Rectal smooth muscle tissue (tissue), 1 donor: ENCODE measurements at regions not wholly inside any gene's neighbourhood (a gene's known extent, or its start where the extent isn't known, plus 50 kb on each side); places are given as distances from the start of the nearest gene placed in this dataset.

ENCODE experiments used
- H3K27ac ChIP-seq: one replicate; pipeline ENCODE4 v1.7.0; 2013; ENCODE audit warnings: low read depth, low read length, inconsistent platforms
- H3K27me3 ChIP-seq: one replicate; pipeline ENCODE4 v1.7.0; 2013; ENCODE audit warnings: low read length; ENCODE audit not compliant: control insufficient read depth, insufficient read depth
- H3K36me3 ChIP-seq: one replicate; pipeline ENCODE4 v1.7.0; 2013; ENCODE audit warnings: low read length; ENCODE audit not compliant: control insufficient read depth, insufficient read depth
- H3K4me1 ChIP-seq: one replicate; pipeline ENCODE4 v1.7.0; 2013; ENCODE audit warnings: low read length; ENCODE audit not compliant: control insufficient read depth, insufficient read depth
- H3K4me3 ChIP-seq: one replicate; pipeline ENCODE4 v1.7.0; 2013; ENCODE audit warnings: low read length
- H3K9ac ChIP-seq: one replicate; pipeline ENCODE4 v1.7.0; 2013; ENCODE audit warnings: low read length

DNA sequence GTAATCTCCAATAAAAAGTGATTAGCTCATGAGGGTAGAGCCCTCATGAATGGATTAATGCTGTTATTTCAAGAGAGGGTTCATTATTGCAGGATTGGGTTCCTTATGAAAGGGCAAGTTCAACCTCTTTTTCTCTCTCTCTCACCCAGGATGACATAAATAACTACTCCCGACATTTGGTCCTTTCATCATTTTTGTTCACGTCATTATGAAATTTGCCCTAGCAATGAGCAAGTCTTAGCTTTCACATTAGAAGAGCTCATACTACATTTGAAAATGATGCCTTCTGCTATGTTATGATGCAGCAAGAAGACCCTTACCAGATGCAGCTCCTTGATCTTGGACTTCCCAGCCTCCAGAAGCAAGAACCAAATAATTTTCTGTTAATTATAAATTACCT, 152.5 kb downstream of the ICOS start:
- peaks cover 3% of the 10 kb centered on the region for H3K4me1 ChIP-seq
- no peaks in the 10 kb centered on the region for H3K36me3 ChIP-seq
- no peak overlapping the region for H3K4me3 ChIP-seq
- no peak overlapping the region for H3K27ac ChIP-seq
- H3K27me3 ChIP-seq, result no peaks in the 10 kb centered on the region
- H3K9ac ChIP-seq, result no peak overlapping the region

DNA sequence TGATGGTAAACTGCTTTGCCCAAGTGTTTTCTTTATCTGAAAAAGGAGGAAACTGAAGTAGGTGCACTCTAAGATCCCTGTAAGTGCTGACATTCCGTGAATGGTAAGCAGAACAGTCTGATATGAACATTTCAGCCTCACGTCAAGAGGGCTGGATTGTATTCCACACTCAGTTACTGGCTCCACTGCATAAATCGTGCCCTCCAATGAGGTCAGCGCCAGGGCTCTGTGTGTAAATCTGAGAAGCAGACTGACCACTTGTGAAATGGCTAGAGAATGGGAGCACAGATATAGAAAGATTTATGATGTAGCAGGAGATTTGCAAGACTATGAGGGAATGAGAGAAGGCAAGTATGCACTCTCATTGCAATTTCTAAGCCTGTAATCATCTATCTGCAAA, 153.0 kb downstream of the ICOS start:
- no peak overlapping the region for H3K27ac ChIP-seq
- H3K4me3 ChIP-seq, result no peak overlapping the region
- no peak overlapping the region for H3K9ac ChIP-seq
- no peaks in the 10 kb centered on the region for H3K27me3 ChIP-seq
- H3K4me1 ChIP-seq, result peaks cover 3% of the 10 kb centered on the region
- no peaks in the 10 kb centered on the region for H3K36me3 ChIP-seq

DNA sequence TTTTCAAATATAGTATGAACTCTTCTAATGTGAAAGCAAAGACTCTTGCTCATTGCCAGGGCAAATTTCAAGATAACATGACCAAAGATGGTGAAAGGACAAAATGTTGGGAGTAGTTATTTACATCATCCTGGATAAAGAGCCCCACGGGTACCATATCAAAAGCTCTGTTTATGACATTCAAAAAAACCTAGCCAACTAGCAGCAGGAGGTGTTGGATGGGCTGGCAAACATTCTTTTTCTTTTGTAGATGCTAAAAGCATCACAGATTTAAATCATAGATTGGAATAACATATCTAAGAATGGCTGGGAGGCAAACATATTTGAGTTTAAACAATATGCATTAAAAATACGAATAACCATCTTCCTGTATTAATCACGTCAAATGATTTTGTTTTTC, 153.5 kb downstream of the ICOS start:
- H3K27ac ChIP-seq, result no peak overlapping the region
- no peaks in the 10 kb centered on the region for H3K27me3 ChIP-seq
- H3K4me3 ChIP-seq, result no peak overlapping the region
- no peaks in the 10 kb centered on the region for H3K36me3 ChIP-seq
- no peak overlapping the region for H3K9ac ChIP-seq
- peaks cover 3% of the 10 kb centered on the region for H3K4me1 ChIP-seq

- Histone ChIP-seq H3K27me3 (no peaks in the 10 kb centered on the region), H3K36me3 (no peaks in the 10 kb centered on the region), H3K27ac (no peak overlapping the region), H3K4me1 (peaks cover 13% of the 10 kb centered on the region), H3K9ac (no peak overlapping the region), H3K4me3 (no peak overlapping the region)
Observed at GRCh38 chr2:204104811-204105210, 168.2 kb downstream of the ICOS start.

- peaks cover 32% of the 10 kb centered on the region for H3K4me1 ChIP-seq
- no peak overlapping the region for H3K9ac ChIP-seq
- H3K36me3 ChIP-seq, result no peaks in the 10 kb centered on the region
- peak overlapping the region; percentile 68 for H3K27ac ChIP-seq
- H3K27me3 ChIP-seq, result no peaks in the 10 kb centered on the region
- H3K4me3 ChIP-seq, result peak overlapping the region; percentile 15
Observed at GRCh38 chr2:204108330-204108751, 171.8 kb downstream of the ICOS start.

GRCh38 chr2:204108781-204109295, 172.3 kb downstream of the ICOS start:
- no peak overlapping the region for H3K9ac ChIP-seq
- H3K27ac ChIP-seq, result peak overlapping the region; percentile 68
- H3K27me3 ChIP-seq, result no peaks in the 10 kb centered on the region
- peak overlapping the region; percentile 15 for H3K4me3 ChIP-seq
- H3K4me1 ChIP-seq, result peaks cover 32% of the 10 kb centered on the region
- H3K36me3 ChIP-seq, result no peaks in the 10 kb centered on the region

DNA sequence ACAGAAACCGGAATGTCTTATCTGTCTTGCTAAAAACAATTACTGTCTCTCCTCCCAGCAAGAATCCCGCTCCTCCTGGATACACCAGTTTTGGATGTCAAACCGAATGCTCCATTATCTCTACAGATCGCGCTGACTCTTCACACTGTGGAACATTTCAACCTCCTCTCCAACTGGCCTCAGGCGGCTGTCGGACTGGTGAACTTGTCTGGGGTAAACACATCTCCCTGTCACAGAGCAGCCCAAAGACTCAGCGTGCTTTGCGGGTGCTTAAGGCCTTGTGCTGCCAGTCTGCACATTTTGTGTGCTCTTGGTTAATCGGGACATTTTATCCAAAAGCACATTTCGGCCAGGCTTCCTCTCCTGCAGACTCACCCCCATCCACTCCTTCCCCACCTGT, 173.1 kb downstream of the ICOS start:
- no peak overlapping the region for H3K9ac ChIP-seq
- no peaks in the 10 kb centered on the region for H3K27me3 ChIP-seq
- H3K4me1 ChIP-seq, result peaks cover 32% of the 10 kb centered on the region
- no peaks in the 10 kb centered on the region for H3K36me3 ChIP-seq
- H3K4me3 ChIP-seq, result peak overlapping the region; percentile 0
- H3K27ac ChIP-seq, result peak overlapping the region; percentile 15

DNA sequence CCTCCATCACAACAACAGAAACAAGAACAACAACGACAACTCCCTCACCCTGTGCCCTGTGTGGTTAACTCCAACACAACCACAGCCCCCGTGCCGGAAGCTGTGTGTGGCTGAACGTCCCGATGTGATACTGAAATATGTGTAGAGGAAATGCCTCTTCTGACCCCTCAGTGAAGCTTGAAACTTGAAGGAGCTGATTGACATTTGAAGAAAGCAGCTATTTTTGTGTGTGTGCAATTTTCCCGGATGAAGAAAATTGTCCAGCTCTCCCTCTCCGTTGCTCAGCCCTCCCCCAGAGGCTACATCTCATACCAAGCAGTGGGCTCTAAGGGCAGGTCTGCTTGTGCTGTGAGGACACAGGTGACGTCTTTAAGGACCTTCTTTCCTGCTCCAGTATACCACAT, 173.8 kb downstream of the ICOS start:
- Histone ChIP-seq H3K27me3 (no peaks in the 10 kb centered on the region), H3K27ac (no peak overlapping the region), H3K9ac (no peak overlapping the region)

DNA sequence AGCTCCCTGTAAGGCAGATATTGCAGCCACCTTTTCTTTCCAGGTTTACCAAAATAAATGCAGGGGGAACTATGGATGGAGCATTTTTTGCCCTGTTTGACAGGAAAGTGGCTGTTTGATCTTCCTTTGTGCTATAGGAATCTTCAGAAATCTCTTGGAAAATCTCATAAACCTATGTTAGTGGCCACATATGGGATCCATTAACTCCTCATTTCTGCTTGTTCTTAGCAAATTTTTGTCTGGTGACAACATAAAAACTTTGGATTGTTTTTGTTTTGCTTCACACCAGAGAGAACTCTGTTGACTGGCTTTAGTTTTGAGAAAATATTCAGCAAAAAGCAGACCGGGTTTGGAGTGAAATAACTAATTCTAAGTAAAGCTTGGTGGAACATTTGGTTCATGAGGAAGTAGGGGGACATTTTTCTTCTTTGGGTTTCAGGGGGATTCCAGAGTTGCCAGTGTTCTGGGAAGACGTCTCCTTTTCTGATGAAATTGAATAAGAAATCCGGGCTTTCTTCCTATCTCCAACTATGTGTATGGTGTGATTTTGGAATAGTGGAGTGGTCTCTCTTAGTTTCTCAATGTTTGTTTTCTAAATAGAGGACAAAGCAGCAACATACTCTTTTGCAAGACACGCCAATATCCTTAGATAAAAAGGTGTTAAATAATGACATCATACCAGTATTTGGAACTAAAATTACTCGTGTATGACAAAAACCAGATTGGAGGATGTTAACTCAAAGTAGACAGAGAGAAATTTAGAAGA, 174.4 kb downstream of the ICOS start:
- H3K36me3 ChIP-seq, result no peaks in the 10 kb centered on the region
- H3K27ac ChIP-seq, result no peak overlapping the region
- H3K4me1 ChIP-seq, result peaks cover 40% of the 10 kb centered on the region
- no peak overlapping the region for H3K9ac ChIP-seq
- H3K4me3 ChIP-seq, result no peak overlapping the region
- no peaks in the 10 kb centered on the region for H3K27me3 ChIP-seq

More for the DNA sequence above, 173.8 kb downstream of the ICOS start:
- Histone ChIP-seq H3K4me3 (no peak overlapping the region), H3K36me3 (no peaks in the 10 kb centered on the region), H3K4me1 (peaks cover 38% of the 10 kb centered on the region)

DNA sequence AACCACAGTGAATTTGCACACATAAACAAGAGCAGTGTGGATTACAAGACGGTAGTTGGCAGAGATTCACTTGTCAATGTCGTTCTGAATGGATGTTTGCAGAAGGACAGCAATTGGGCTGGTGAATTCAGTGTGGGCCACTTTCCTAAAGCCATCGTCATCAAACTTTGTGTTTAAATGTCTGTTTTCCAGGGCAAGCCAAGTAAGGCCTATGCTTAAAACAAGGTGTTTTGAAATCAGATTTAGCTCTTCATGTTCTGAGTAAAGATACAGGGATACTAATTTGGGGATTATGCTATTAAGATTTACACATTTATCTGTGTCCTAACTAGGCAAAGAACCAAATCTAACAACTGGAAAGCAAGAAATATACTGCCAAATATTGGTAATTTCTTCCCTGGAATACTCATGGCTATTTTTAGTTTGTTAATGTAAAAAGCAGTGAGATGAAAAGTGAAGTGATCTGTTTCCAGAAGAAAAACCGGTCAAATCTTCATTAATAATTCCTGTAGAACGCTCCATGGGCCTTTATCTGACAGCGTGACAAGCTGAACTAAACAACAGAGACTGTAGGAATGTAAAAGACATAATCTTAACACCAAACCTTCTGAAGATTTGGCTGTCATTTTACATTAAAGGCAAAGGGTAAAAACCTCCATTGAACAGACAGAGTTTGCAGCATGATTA, 175.7 kb downstream of the ICOS start:
- H3K27ac ChIP-seq, result peak overlapping the region; percentile 11
- peaks cover 51% of the 10 kb centered on the region for H3K4me1 ChIP-seq
- no peak overlapping the region for H3K9ac ChIP-seq
- H3K4me3 ChIP-seq, result no peak overlapping the region
- no peaks in the 10 kb centered on the region for H3K27me3 ChIP-seq
- no peaks in the 10 kb centered on the region for H3K36me3 ChIP-seq

- Histone ChIP-seq H3K4me1 (peaks cover 48% of the 10 kb centered on the region), H3K9ac (no peak overlapping the region), H3K27me3 (no peaks in the 10 kb centered on the region), H3K27ac (no peak overlapping the region), H3K36me3 (no peaks in the 10 kb centered on the region), H3K4me3 (no peak overlapping the region)
Observed at GRCh38 chr2:204114295-204115136, 178.0 kb downstream of the ICOS start.
